ENCODE measurements at regions not wholly inside any gene's neighbourhood (a gene's known extent, or its start where the extent isn't known, plus 50 kb on each side); places are given as distances from the start of the nearest gene placed in this dataset.
A peak's percentile ranks its signal among the peaks of the same experiment; 100 is the strongest.

GRCh38 chr5:93120051-93120450, 461.0 kb downstream of the NR2F1-AS1 start:
- DNase-seq (ENCODE audit: low read depth) = no peak

DNA sequence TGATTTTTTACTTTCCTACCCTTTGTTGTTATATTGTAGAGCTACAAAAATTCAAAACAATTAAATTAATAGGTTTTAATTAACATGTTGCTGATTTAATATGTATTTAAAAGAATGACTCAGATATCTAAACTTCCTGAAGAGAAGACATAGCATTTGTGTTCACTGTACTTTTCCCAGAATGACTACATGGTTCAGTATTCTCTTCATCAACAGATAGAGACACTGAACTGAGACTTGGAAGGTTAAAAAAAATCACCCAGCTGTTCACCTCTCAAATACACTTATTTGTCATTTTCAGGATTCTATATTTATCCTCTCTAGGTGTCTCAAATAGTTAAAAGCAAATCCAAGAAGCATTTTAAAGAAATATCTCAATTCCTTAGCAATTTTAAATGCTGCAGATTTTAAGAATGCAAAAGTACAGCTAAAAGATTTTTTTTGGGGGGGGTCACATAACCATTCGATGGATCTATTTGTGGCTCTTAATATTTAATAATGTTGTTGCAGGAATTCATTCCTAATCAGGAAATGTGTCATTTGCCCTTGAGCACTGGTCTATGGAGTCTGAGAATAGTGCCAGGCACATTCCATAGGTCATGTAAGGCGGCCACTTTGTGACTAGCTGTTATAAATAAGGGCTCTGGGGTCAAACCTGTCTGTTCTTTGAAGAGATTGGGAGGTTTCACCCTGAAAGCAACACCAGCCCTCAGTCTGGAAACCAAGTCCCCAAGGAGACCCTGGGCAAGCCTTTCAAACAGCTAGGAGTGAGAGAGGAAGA, 463.1 kb downstream of the NR2F1-AS1 start:
- peak; percentile 26 for DNase-seq (ENCODE audit: low read depth)

DNA sequence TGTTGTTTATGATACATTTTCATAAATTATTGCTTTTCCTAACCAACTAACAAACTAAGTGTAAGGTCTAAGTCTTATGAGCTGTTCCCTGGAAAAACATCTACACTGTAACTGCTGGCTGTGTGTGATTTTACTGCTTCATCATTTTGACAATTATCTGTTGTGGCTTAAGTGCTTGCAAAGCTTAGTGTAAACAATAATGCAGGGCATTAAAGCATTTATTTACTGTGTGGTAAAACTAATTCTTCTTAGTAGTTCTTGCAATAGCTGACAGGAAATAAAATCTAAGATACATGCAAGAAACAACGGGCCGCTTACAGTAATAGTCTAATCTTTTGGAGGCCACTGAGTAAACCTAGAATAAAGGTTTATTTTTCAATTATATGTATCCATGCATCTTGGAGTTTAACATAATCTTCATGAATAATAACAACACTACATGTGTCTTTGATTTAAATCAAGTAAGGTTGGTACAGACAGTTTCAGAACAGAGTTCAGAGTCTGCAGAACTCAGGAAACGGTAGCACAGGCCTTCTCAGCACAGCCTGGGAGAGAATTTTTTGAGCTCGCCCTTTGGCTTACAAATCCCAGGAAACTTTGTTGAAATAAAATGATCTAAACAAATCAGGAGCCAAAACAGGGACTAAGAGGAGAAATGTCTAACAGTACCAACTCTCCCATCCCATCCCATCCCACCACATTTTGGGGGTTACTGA, 473.1 kb downstream of the NR2F1-AS1 start:
- DNase-seq (ENCODE audit: low read depth) = no peak

DNA sequence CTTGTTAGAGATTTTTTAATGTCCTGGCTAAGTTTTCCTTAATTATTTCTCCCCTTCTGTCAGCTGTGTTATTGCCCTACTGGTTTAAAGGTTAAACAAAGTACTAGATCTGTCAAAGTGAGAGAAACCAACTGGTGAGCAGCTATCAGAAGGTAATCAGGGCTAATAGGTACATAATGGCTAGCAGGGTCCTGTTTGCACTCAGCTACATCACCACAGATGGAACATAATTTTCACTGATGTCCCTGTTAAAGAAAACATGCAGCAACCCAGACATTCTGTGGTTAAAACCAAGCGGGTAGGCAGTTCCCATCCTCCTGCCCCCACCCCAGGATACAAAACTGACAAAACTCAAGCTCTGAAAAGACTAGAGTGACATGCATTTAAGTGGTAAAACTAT, 473.9 kb downstream of the NR2F1-AS1 start:
- DNase-seq (ENCODE audit: low read depth) = no peak

DNA sequence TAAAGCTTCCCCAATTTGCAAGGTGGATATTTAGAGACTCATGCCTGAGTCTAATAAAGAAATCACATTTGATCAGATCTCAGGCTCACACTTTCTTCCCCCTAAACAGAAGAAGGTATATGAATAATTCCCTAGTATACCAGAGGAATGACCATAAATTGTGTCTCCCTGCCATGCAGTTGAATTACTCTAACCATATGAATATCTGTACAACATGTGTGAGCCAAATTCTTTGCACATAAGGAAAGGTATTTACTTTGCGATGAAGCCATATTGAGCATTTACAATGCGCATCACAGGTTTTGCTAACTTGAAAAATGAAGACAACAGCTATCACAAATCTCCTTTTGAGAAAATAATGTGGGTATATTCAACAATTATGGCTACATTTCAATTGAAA, 479.4 kb downstream of the NR2F1-AS1 start:
- no peak for DNase-seq (ENCODE audit: low read depth)

DNA sequence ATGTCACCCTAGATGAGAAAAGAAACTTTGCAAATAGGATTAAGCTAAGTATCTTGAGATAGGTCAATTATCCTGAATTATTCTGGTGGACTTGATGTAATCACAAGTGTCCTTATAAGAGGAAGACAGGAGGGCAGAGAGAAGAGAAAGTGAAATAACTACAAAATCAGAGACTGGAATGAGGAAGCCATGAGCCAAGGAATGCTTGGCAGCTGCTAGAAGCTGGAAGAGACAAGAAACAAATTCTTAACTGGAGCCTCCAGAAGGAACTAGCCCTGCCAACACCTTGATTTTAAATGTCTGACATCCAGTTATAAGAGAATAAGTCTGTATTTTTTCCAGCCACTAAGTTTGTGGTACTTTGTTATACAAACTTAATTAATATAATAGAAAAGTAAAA, 480.0 kb downstream of the NR2F1-AS1 start:
- no peak for DNase-seq (ENCODE audit: low read depth)

DNA sequence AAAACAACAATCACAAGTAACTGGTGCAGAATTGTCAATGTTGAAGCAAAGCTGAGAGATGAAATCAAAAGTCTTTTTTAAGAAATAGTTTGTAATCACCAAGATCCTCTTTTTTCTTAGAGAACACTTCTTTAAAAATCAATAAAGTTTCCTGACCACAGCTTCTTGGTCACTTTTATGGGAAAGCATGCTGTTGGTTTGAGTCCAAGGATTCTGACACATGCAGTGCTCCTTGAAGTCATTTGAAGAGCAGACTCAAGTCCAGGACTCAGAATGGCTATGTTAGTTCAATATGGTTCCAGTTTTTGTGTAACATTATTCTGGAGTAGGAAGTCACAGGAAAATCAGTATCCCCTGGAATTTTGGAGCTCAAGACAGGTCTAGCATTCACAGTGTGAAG, 480.6 kb downstream of the NR2F1-AS1 start:
- peak; percentile 28 for DNase-seq (ENCODE audit: low read depth)

GRCh38 chr5:93099902-93100347, 481.1 kb downstream of the NR2F1-AS1 start:
- no peak for DNase-seq (ENCODE audit: low read depth)

DNA sequence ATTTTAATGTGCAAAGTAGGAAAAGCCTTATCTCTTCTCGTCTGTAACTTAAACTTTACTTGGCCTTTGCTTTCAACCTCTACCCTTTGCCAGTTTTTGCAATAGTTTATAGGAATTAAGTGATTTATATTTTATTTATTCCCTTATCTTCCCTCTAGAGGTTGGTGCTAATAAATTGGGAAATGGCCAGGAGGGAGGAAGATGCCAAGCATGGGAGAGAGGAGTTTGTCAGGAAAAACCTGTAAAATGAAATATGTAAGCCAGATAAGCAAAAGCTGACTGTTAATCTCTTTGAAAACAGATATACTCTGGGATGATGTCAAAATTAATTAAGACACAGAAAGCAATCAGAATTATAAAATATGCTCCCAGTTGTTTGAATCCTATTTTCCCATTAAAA, 484.5 kb downstream of the NR2F1-AS1 start:
- DNase-seq (ENCODE audit: low read depth) = no peak

DNA sequence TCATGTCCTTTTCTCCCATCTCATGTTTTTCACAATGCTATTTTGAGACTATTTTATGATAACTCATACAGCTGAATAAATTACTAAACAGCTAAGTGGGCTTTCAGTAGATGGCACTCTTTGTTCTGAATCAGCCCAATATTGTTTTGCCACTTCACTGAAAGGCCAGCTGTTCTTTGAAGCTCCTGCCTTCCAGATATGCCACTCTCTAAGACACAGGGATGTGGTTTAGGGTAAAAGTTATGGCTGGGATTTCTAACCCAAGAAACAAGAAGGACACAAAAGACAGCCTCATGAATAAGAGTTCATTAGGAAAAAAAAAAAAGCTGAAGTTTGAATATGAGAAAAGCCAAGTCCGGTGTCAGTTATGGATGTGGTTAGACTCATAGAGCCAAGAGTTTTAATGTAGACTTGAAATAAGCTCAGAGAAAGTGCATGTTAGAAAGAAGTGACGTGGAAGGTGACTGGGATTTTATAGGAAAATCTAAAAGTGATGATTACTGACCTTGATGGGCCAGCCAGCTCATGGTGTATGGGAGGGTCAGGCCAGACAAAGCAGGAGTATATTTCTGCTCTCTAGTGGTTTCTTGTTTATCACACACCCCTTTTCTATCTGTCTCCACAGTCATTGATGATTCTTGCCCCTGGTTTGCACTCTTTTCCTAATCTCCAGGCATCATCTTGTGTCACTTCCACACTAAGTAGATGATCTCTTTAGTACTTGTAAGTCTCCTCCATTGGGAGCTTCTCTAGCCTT, 488.5 kb downstream of the NR2F1-AS1 start:
- peak; percentile 82 for DNase-seq (ENCODE audit: low read depth)

DNA sequence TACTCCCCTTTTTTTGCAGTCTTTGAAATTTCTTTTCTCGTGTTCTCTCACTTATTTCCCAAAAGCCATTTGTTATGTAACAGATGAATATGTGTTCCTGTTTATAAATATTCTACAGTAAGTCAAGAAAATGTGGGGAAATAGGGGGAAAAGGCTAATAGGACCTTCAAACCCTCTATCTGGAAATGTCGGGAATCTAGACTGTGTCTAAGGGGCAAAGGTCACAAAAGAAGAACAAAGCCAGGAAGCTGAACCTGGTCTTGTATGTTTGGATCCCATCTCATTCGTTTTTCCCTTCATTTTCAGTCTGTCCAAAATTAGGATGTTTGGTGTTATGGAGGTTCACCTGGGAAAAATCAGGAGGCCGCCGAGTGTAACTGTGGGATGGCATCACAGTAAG, 490.3 kb downstream of the NR2F1-AS1 start:
- no peak for DNase-seq (ENCODE audit: low read depth)

- peak; percentile 33 for DNase-seq (ENCODE audit: low read depth)
These were observed 492.2 kb downstream of the NR2F1-AS1 start for GRCh38 chr5:93088592-93089389.

DNA sequence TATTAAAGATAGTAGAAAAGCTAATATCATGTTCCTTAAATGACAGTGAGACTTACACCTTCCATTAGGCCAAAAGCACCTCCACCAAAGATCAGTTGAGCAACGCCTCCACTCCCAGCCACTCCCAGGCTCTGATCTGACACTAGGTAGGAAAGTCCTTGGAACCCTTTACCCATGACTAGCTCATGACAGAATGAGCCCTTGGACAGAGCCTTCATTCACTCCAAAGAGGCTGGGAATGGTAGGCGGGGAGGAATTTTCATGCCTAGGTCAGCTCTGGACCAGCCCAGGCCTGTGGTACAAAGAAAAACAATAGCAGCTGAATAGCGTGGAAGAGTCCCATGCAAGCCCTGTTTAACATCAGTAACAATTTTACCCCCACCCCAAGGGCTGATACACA, 493.7 kb downstream of the NR2F1-AS1 start:
- DNase-seq (ENCODE audit: low read depth) = no peak

DNA sequence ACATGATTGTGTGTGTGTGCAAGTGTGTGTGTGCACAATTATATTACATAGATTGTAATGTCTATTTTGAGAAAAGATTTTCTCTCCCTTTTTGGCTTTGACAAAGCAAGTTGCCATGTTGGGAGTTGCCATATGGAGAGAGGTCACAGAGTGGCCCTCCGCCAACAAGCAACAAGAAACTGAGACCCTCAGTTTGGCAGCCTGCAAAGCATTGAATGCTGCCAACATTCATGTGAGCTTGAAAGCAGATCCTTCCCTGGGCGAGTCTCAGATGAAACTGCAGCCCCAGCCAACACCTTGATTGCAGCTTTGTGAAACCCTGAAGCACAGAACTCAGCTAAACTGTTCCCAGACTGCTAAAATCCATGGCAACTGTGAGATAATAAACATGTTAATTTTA, 498.0 kb downstream of the NR2F1-AS1 start:
- no peak for DNase-seq (ENCODE audit: low read depth)

DNA sequence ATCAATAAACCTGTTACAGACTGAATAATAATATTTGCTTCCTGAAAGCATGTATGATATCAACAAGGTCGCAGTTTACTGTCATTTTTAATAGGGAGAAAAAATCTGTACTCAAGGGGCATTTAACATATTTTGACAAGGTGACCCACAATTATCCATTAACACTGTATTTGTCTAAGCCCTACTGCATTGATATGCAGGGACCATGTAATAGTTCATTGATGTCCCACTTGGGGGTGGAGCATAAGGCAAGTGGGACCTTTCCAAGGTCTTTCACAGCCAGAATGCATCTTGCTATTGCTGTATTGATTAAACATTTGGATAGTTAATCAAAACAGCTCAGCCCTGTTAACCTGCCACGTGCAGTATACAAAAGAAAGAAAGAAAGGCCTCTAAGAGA, 502.0 kb downstream of the NR2F1-AS1 start:
- DNase-seq (ENCODE audit: low read depth) = no peak

- peak; percentile 99 for DNase-seq (ENCODE audit: low read depth)
These were observed 502.7 kb downstream of the NR2F1-AS1 start for GRCh38 chr5:93078082-93079038.

- no peak for DNase-seq (ENCODE audit: low read depth)
These were observed 504.5 kb downstream of the NR2F1-AS1 start for GRCh38 chr5:93076566-93076965.

- no peak for DNase-seq (ENCODE audit: low read depth)
These were observed 504.9 kb downstream of the NR2F1-AS1 start for GRCh38 chr5:93076096-93076495.

- no peak for DNase-seq (ENCODE audit: low read depth)
These were observed 507.5 kb downstream of the NR2F1-AS1 start for GRCh38 chr5:93073547-93073946.

Measured in myocyte (in vitro differentiated cells).